Right lobe of liver (tissue), 4 donors: ENCODE measurements at regions not wholly inside any gene's neighbourhood (a gene's known extent, or its start where the extent isn't known, plus 50 kb on each side); places are given as distances from the start of the nearest gene placed in this dataset.

Experiments
- CTCF ChIP-seq, 4 donors: fragments of 200-600 bp in 3 of 4; fragments of 450-650 bp in 1 of 4; IDR thresholded peaks; one replicate each; pipeline versions ENCODE4 v1.5.1 to v1.8.0; 2016 to 2022; ENCODE audit warnings: antibody characterized with exemption in 4 of 4, mild to moderate bottlenecking in 2 of 4
- POLR2A ChIP-seq: fragments of 450-650 bp; IDR thresholded peaks from one replicate; pipeline ENCODE4 v1.6.1; 2017; ENCODE audit warnings: antibody characterized with exemption, mild to moderate bottlenecking
- donor health status: DM: no; HTN: no; CAD: no.
- donor health status: DM: no; HTN: no; CAD: no.
- donor health status: DM: no; HTN: yes; CAD: no.

- TF ChIP-seq POLR2A (no peak), CTCF (IDR thresholded peaks at IDR 0.05) (no peak)
Measured at GRCh38 chr15:47135267-47135666, 582.0 kb upstream of the SEMA6D start.
